HL-60 (cell line): ENCODE measurements at regions not wholly inside any gene's neighbourhood (a gene's known extent, or its start where the extent isn't known, plus 50 kb on each side); places are given as distances from the start of the nearest gene placed in this dataset.

Experiments
- DNase-seq, 2 experiments: peaks; one replicate each; pipeline ENCODE4 v3.0.0-alpha.2; 2010 to 2020; ENCODE audit warnings: low read depth in 1 of 2, low spot score in 1 of 2
- H3K27ac ChIP-seq: fragments of 250-450 bp; sonication (Bioruptor Pico); replicated peaks from 2 replicates; pipeline ENCODE4 v1.5.1; 2020; ENCODE audit warnings: mild to moderate bottlenecking, moderate library complexity
- H3K27me3 ChIP-seq: fragments of 250-450 bp; sonication (Bioruptor Pico); 2 replicates; pipeline ENCODE4 v1.5.1; 2021; ENCODE audit warnings: mild to moderate bottlenecking, moderate library complexity; ENCODE audit not compliant: insufficient read depth, poor library complexity, severe bottlenecking
- H3K4me3 ChIP-seq: replicated peaks from 2 replicates; pipeline ENCODE4 v1.5.1; 2011; ENCODE audit warnings: mild to moderate bottlenecking, control low read depth, low read length; ENCODE audit not compliant: insufficient read depth
- CTCF ChIP-seq: IDR thresholded peaks from one replicate; pipeline ENCODE4 v1.5.1; 2011; ENCODE audit warnings: low read length, control low read depth, inconsistent platforms; ENCODE audit not compliant: insufficient read depth
- GABPA ChIP-seq: IDR thresholded peaks from 2 replicates; pipeline ENCODE4 v1.6.1; 2012; ENCODE audit warnings: low read depth
- POLR2AphosphoS5 ChIP-seq: IDR thresholded peaks from 2 replicates; pipeline ENCODE4 v1.6.1; 2012; ENCODE audit warnings: low read depth
- SPI1 ChIP-seq: IDR thresholded peaks from 2 replicates; pipeline ENCODE4 v1.6.1; 2012; ENCODE audit warnings: low read depth, mild to moderate bottlenecking, borderline replicate concordance
- TF ChIP-seq, protein P1 (sequence below): IDR thresholded peaks from 2 replicates; pipeline ENCODE4 v1.6.1; 2012; ENCODE audit warnings: low read depth; ENCODE audit not compliant: insufficient replicate concordance

DNA sequence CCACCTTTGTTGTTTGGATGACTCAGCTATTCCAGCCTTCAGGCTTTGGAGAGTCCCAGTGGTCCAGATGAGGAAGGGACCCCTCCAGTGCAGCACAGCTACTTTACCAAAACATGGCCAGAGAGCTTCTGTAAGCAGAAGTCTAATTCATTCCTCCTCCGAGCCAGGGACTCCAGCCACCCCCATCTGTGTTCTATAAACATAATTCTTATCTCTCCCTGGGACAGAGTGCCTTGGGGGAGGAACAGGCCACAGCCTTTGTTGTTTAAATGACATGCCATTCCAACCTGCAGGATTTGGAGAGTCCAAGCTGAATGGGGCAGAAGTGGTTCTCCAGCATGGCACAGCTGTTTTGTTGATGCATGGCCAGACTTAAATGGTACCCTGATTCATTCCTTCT lies 994.0 kb downstream of the TRHDE start:
- TF ChIP-seq, protein P1, sequence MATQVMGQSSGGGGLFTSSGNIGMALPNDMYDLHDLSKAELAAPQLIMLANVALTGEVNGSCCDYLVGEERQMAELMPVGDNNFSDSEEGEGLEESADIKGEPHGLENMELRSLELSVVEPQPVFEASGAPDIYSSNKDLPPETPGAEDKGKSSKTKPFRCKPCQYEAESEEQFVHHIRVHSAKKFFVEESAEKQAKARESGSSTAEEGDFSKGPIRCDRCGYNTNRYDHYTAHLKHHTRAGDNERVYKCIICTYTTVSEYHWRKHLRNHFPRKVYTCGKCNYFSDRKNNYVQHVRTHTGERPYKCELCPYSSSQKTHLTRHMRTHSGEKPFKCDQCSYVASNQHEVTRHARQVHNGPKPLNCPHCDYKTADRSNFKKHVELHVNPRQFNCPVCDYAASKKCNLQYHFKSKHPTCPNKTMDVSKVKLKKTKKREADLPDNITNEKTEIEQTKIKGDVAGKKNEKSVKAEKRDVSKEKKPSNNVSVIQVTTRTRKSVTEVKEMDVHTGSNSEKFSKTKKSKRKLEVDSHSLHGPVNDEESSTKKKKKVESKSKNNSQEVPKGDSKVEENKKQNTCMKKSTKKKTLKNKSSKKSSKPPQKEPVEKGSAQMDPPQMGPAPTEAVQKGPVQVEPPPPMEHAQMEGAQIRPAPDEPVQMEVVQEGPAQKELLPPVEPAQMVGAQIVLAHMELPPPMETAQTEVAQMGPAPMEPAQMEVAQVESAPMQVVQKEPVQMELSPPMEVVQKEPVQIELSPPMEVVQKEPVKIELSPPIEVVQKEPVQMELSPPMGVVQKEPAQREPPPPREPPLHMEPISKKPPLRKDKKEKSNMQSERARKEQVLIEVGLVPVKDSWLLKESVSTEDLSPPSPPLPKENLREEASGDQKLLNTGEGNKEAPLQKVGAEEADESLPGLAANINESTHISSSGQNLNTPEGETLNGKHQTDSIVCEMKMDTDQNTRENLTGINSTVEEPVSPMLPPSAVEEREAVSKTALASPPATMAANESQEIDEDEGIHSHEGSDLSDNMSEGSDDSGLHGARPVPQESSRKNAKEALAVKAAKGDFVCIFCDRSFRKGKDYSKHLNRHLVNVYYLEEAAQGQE: no peak
- no peak for TF ChIP-seq GABPA
- no peak for TF ChIP-seq SPI1
- TF ChIP-seq CTCF: no peak
- no peak for TF ChIP-seq POLR2AphosphoS5
- no peak for DNase-seq
- no peak overlapping the region for H3K4me3 ChIP-seq
- H3K27ac ChIP-seq: no peak overlapping the region
- no peaks in the 10 kb centered on the region for H3K27me3 ChIP-seq

GRCh38 chr12:73274976-73275375 lies 1002.8 kb downstream of the TRHDE start:
- Histone ChIP-seq H3K27ac (no peak overlapping the region), H3K4me3 (no peak overlapping the region), H3K27me3 (no peaks in the 10 kb centered on the region)
- no peak for DNase-seq
- TF ChIP-seq, protein P1: no peak
- TF ChIP-seq CTCF: no peak

DNA sequence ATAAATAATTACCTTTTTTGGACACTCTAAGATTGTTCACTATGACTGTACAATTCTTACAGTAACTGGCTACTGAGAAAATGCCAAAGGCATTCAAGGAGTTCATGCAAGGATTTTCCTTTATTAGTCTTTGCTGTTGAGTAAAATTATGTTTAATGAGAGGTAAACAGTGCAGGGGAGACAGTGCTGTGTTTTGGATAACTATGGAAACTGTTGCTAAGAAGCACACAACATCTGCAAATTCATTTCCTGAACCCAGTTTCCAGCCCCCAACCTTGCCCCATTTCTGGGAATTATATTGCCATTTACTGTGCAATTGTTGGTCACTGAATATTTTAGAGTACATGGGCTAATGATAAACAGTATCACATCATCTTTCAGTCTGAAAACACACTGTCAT lies 1005.8 kb downstream of the TRHDE start:
- H3K27me3 ChIP-seq: no peaks in the 10 kb centered on the region
- TF ChIP-seq GABPA (no peak), POLR2AphosphoS5 (no peak), CTCF (no peak), SPI1 (no peak)
- TF ChIP-seq, protein P1: no peak
- no peak overlapping the region for H3K27ac ChIP-seq
- no peak for DNase-seq
- no peak overlapping the region for H3K4me3 ChIP-seq
